GM12878 (cell line): ENCODE measurements at regions not wholly inside any gene's neighbourhood (a gene's known extent, or its start where the extent isn't known, plus 50 kb on each side); places are given as distances from the start of the nearest gene placed in this dataset.

Experiments
- CEBPB ChIP-seq, 2 experiments: fragments of 150-350 bp in 1 of 2; IDR thresholded peaks; 2 replicates each; pipeline ENCODE4 v1.6.1; 2012 to 2014; ENCODE audit warnings: low read depth in 2 of 2, low read length in 2 of 2, borderline replicate concordance in 1 of 2, inconsistent platforms in 1 of 2
- CREB1 ChIP-seq: IDR thresholded peaks from 2 replicates; pipeline ENCODE4 v1.6.1; 2012; ENCODE audit warnings: low read depth, mild to moderate bottlenecking, inconsistent platforms
- ESRRA ChIP-seq: IDR thresholded peaks from 2 replicates; pipeline ENCODE4 v1.6.1; 2012; ENCODE audit warnings: mild to moderate bottlenecking, low read length, improper control_type of control experiment
- FOXK2 ChIP-seq: fragments of 450-650 bp; IDR thresholded peaks from 2 replicates; pipeline ENCODE4 v1.6.1; 2017; ENCODE audit warnings: mild to moderate bottlenecking, moderate library complexity
- HDAC2 ChIP-seq: fragments of 200-600 bp; sonication (generic); IDR thresholded peaks from 2 replicates; pipeline ENCODE4 v1.6.1; 2017
- HSF1 ChIP-seq: fragments of 150-350 bp; IDR thresholded peaks from 2 replicates; pipeline ENCODE4 v1.6.1; 2014; ENCODE audit warnings: mild to moderate bottlenecking, low read depth, low read length
- SPI1 ChIP-seq: IDR thresholded peaks from 2 replicates; pipeline ENCODE4 v1.6.1; 2011; ENCODE audit warnings: low read depth, mild to moderate bottlenecking, low read length, moderate library complexity, borderline replicate concordance; ENCODE audit not compliant: insufficient read depth
- ZNF384 ChIP-seq: IDR thresholded peaks from 2 replicates; pipeline ENCODE4 v1.6.1; 2012; ENCODE audit warnings: low read depth, mild to moderate bottlenecking, low read length, improper control_type of control experiment, borderline replicate concordance
- TF ChIP-seq, protein P1 (sequence below): IDR thresholded peaks from 2 replicates; pipeline ENCODE4 v1.6.1; 2012; ENCODE audit warnings: low read depth, low read length, improper control_type of control experiment
- TF ChIP-seq, protein P2 (sequence below): IDR thresholded peaks from 2 replicates; pipeline ENCODE4 v1.6.1; 2011; ENCODE audit warnings: low read depth, low read length, improper control_type of control experiment, borderline replicate concordance
- TF ChIP-seq, protein P3 (sequence below): IDR thresholded peaks from 2 replicates; pipeline ENCODE4 v1.6.1; 2012; ENCODE audit warnings: mild to moderate bottlenecking, low read depth, low read length

- TF ChIP-seq, protein P1, sequence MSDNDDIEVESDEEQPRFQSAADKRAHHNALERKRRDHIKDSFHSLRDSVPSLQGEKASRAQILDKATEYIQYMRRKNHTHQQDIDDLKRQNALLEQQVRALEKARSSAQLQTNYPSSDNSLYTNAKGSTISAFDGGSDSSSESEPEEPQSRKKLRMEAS, result no peak
- TF ChIP-seq CEBPB (IDR thresholded peaks at IDR 0.05; ENCODE audit: borderline replicate concordance in 1 of 2, low read depth in 2 of 2, low read length in 2 of 2), result no peak
- no peak for TF ChIP-seq CREB1
- TF ChIP-seq HDAC2, result no peak
- TF ChIP-seq, protein P2, sequence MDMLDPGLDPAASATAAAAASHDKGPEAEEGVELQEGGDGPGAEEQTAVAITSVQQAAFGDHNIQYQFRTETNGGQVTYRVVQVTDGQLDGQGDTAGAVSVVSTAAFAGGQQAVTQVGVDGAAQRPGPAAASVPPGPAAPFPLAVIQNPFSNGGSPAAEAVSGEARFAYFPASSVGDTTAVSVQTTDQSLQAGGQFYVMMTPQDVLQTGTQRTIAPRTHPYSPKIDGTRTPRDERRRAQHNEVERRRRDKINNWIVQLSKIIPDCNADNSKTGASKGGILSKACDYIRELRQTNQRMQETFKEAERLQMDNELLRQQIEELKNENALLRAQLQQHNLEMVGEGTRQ, result no peak
- no peak for TF ChIP-seq HSF1
- TF ChIP-seq ESRRA, result no peak
- TF ChIP-seq, protein P3, sequence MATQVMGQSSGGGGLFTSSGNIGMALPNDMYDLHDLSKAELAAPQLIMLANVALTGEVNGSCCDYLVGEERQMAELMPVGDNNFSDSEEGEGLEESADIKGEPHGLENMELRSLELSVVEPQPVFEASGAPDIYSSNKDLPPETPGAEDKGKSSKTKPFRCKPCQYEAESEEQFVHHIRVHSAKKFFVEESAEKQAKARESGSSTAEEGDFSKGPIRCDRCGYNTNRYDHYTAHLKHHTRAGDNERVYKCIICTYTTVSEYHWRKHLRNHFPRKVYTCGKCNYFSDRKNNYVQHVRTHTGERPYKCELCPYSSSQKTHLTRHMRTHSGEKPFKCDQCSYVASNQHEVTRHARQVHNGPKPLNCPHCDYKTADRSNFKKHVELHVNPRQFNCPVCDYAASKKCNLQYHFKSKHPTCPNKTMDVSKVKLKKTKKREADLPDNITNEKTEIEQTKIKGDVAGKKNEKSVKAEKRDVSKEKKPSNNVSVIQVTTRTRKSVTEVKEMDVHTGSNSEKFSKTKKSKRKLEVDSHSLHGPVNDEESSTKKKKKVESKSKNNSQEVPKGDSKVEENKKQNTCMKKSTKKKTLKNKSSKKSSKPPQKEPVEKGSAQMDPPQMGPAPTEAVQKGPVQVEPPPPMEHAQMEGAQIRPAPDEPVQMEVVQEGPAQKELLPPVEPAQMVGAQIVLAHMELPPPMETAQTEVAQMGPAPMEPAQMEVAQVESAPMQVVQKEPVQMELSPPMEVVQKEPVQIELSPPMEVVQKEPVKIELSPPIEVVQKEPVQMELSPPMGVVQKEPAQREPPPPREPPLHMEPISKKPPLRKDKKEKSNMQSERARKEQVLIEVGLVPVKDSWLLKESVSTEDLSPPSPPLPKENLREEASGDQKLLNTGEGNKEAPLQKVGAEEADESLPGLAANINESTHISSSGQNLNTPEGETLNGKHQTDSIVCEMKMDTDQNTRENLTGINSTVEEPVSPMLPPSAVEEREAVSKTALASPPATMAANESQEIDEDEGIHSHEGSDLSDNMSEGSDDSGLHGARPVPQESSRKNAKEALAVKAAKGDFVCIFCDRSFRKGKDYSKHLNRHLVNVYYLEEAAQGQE, result no peak
- no peak for TF ChIP-seq SPI1
- no peak for TF ChIP-seq FOXK2
- TF ChIP-seq ZNF384, result no peak
Observed at GRCh38 chrX:20455001-20455400, 188.3 kb upstream of the RPS6KA3 start.
